ENCODE measurements at regions not wholly inside any gene's neighbourhood (a gene's known extent, or its start where the extent isn't known, plus 50 kb on each side); places are given as distances from the start of the nearest gene placed in this dataset.

DNA sequence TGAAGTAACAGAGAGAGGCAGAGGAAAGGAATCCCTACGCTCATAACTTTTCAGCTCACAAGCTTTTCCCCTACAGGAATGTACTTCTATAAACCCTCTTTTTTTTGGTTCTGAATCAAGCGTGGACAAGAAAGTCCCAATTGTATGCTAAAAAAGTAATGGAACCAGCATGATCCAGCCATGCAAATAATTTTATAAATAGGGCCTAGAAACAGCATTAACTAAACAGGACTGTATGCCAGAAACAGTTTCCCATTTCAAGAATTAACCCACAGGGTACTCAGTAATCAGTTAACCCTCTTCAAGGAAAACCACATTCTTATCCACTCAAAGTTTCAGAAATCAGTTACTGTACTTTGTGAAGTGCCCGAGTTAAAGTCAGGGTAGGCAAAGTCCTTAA lies 87.0 kb upstream of the HMGCLL1 start:
- ChIA-PET POLR2A (no interaction called here), CTCF (no interaction called here)
- Mint-ChIP-seq H3K36me3 (ENCODE audit: low read depth) (no peaks in the 10 kb centered on the region), H3K9me3 (peaks cover 5% of the 10 kb centered on the region), H3K27ac (no peak overlapping the region), H3K4me1 (no peaks in the 10 kb centered on the region), H3K4me3 (no peak overlapping the region), H3K27me3 (no peaks in the 10 kb centered on the region)
- no peak for DNase-seq

DNA sequence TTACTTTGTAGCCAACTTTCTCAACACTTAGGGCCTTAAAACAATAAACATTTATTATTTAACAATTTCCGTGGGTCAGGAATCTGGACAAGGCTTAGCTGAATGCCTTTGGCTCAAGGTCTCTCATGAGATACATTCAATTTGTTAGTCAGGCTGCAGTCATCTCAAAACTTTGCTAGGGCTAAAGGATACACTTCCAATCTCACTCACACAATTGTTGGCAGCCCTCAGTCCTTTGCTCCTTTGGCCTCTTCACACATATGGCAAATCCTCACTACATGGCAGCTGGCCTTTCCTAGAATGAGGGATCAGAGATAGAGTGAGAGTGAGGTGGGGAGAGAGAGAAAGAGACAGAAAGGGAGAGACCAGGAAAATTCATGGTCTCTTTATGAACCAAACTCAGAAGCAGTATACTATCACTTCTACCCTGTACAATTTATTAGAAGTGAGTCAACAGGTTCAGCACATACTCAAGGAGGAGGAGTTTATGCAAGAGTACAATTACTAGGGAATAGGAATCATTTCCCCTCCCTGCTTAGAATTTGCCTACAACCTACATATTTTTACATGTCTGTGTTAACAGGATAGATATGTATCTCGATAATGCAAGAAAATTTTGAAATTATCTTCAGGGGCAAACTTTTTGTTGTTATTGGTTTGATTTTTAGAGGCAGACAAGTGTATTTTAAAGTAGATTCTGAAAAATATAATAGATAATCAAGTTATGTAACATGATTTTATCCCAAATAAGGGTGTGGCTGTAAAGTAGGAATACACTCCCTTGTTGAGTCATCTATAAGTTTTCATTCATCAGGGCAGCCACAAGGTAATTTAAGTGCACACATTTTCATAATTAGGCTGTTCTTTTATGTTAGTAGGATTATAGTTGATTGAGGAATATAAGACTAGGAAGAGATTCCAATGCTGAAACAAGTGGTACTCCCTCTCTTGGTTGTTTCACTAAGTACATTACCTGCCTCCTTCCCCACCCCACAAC lies 85.9 kb upstream of the HMGCLL1 start:
- Mint-ChIP-seq H3K27ac (no peak overlapping the region), H3K9me3 (peaks cover 5% of the 10 kb centered on the region), H3K4me1 (no peaks in the 10 kb centered on the region), H3K36me3 (ENCODE audit: low read depth) (no peaks in the 10 kb centered on the region), H3K27me3 (no peaks in the 10 kb centered on the region), H3K4me3 (no peak overlapping the region)
- CTCF ChIA-PET, result no interaction called here
- POLR2A ChIA-PET, result no interaction called here
- DNase-seq, result no peak

DNA sequence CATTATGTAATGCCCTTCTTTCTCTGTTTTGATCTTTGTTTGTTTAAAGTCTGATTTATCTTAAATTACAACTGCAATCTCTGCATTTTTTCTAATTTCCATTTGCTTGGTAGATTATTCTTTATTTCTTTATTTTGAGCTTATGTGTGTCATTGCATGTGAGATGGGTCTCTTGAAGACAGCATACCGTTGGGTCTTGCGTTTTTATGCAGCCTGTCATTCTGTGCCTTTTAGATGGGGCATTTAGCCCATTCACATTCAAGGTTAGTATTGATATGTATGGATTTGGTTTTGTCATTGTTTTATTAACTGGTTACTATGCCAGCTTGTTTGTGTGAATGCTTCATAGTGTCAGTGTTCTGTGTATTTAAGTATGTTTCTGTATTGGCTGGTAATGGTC lies 84.9 kb upstream of the HMGCLL1 start:
- H3K4me3 Mint-ChIP-seq, result no peak overlapping the region
- ChIA-PET CTCF (no interaction called here), POLR2A (no interaction called here)
- DNase-seq, result no peak
- no peaks in the 10 kb centered on the region for H3K4me1 Mint-ChIP-seq
- no peak overlapping the region for H3K27ac Mint-ChIP-seq
- peaks cover 5% of the 10 kb centered on the region for H3K9me3 Mint-ChIP-seq
- no peaks in the 10 kb centered on the region for H3K36me3 Mint-ChIP-seq (ENCODE audit: low read depth)
- H3K27me3 Mint-ChIP-seq, result no peaks in the 10 kb centered on the region

DNA sequence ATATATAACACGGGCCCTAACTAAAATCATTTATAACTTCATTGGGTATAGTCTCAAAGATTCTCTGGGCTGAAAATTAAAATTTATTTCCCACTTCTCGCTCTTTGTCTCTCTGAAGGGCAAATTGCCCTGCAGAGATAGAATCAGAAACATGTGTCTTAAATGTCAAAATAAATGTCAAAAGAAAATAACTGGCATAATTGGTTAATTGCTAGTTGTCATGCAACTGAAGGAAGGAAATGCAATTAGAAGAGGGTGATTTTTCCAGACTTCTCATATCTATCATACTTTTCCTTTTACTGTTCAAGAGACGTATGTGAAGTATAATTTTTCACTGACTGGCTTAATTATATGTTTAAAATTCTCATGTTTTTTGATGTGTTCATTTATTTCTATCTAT lies 80.3 kb upstream of the HMGCLL1 start:
- ChIA-PET CTCF (no interaction called here), POLR2A (no interaction called here)
- DNase-seq, result no peak
- Mint-ChIP-seq H3K4me1 (no peaks in the 10 kb centered on the region), H3K4me3 (no peak overlapping the region), H3K9me3 (peaks cover 9% of the 10 kb centered on the region), H3K27me3 (no peaks in the 10 kb centered on the region), H3K27ac (no peak overlapping the region), H3K36me3 (ENCODE audit: low read depth) (no peaks in the 10 kb centered on the region)

DNA sequence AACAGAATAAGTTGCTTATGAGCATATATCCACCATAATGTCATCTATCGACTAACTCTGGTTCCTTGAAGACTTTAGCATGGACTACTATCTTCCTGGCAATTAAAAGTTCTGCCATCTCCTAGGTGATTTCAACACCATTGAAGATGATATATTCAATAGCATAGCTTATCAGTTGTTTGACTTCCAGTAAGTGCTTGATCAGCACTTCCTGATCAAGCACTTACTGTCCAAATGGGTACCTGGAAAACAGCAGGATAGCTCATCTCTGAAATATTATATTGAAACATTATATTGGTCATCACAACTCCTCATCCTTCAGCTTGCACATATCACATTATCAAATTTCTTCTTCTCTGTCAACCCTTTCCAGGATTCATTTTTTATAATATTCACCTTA lies 75.5 kb upstream of the HMGCLL1 start:
- no peak for DNase-seq
- Mint-ChIP-seq H3K36me3 (ENCODE audit: low read depth) (no peaks in the 10 kb centered on the region), H3K27me3 (no peaks in the 10 kb centered on the region), H3K4me1 (no peaks in the 10 kb centered on the region), H3K9me3 (peaks cover 7% of the 10 kb centered on the region), H3K27ac (no peak overlapping the region), H3K4me3 (no peak overlapping the region)
- POLR2A ChIA-PET, result no interaction called here
- CTCF ChIA-PET, result no interaction called here

DNA sequence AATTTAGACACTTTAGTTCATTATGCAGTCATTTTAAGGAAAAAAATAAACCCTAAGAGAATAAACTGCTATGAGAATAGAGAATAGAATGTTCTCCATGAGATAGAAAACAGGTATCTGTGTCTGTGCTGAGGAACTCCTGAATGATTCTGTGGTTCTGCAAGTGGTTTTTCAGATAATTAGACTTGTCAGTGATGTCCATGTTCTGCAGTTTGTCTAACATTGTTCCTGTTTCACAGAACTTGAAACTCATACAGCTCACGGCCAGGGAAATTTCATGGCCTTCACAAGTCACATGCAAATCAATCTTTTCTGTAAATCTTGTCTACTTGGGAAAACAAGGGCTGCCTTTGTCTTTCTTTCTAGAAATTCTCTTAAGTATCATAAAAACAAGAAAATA lies 73.4 kb upstream of the HMGCLL1 start:
- Mint-ChIP-seq H3K9me3 (peaks cover 2% of the 10 kb centered on the region), H3K36me3 (ENCODE audit: low read depth) (no peaks in the 10 kb centered on the region), H3K4me1 (no peaks in the 10 kb centered on the region), H3K27me3 (no peaks in the 10 kb centered on the region), H3K27ac (no peak overlapping the region), H3K4me3 (no peak overlapping the region)
- no peak for DNase-seq
- CTCF ChIA-PET, result no interaction called here
- POLR2A ChIA-PET, result no interaction called here

DNA sequence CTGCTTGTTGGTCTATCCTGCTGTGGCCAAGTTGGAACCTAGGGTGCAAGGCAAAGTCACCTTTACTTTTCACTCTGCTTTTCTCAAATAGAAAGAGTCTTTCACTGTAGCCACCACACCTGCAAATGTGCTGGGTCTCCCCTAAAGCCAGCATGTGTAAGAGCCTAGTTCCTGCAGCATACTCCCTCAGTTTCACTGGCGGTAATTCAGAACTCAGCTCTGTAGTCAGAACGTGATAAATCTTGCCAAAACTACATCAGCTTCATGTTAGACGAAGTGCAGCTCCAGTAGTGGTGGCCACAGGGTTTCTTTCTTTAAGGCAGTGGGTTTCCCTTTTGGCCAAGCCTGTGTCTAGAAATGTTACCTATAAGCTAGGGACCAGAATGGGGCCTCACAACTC lies 72.0 kb upstream of the HMGCLL1 start:
- Mint-ChIP-seq H3K4me3 (no peak overlapping the region), H3K9me3 (no peaks in the 10 kb centered on the region), H3K36me3 (ENCODE audit: low read depth) (no peaks in the 10 kb centered on the region), H3K4me1 (no peaks in the 10 kb centered on the region), H3K27ac (no peak overlapping the region), H3K27me3 (no peaks in the 10 kb centered on the region)
- ChIA-PET CTCF (no interaction called here), POLR2A (no interaction called here)
- DNase-seq, result no peak

DNA sequence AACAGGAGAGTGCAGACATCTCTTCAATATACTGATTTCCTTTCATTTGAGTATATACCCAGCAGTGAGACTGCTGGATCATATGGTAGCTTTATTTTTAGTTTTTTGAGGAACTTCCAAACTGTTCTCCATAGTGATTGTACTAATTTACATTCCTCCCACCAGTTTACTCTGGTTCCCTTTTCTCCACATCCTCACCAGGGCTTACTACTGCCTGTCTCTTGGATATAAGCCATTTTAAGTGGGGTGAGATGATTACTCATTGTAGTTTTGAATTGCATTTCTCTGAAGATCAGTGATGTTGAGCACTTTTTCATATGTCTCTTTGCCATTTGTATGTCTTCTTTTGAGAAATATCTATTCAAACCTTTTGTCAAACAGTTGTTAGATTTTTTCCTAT lies 64.9 kb upstream of the HMGCLL1 start:
- Mint-ChIP-seq H3K9me3 (peaks cover 2% of the 10 kb centered on the region), H3K4me1 (no peaks in the 10 kb centered on the region), H3K27ac (no peak overlapping the region), H3K27me3 (no peaks in the 10 kb centered on the region), H3K4me3 (no peak overlapping the region), H3K36me3 (ENCODE audit: low read depth) (no peaks in the 10 kb centered on the region)
- DNase-seq, result no peak
- ChIA-PET CTCF (no interaction called here), POLR2A (no interaction called here)

DNA sequence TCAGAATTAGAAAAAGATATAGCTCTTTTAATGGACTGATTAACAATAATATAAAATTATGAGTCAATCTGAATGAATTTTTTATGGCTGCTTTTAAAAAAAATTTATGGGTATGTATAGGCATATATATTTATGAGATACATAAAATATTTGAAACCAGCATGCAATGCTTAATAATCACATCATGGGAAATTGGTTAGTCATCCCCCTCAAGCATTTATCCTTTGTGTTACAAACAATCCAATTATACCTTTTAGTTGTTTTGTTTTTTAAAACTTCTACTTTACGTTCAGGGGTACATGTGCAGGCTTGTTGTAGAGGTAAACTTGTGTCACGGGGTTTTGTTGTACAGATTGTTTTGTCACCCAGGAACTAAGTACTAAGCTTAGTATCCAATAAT lies 63.4 kb upstream of the HMGCLL1 start:
- CTCF ChIA-PET, result no interaction called here
- POLR2A ChIA-PET, result no interaction called here

DNA sequence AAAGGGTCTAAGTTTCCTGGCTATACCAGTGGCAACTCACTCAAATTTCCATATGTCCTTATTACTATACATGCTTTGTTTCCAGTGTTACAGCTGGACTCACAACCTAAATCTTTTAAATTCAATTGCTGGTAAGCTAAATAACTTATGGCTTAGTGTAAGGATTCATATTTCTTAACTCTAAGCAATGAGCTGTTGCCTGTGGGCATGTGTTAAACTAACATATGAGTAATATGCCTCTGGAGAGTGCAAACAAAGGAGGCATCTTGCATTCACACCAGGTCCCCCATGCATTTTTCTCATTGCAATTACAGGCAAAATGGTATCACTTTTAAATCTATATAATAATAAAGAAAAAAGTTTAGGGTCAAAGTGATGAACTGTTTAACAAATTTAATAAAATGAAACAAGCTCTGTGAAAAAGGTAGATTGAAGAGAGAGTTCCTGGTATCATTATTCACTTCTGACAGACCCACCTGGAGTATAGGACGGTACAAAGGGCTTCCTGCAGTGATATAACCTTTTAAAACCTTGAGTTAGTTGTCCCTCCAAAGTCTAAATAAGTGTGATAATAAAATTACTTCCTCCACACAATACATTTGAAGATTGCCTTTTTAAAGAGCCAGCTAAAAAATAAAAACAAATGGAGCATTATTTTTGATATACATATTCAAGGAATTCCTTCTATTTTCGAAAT lies 57.6 kb upstream of the HMGCLL1 start:
- no peak overlapping the region for H3K4me3 Mint-ChIP-seq
- DNase-seq, result no peak
- no peak overlapping the region for H3K27ac Mint-ChIP-seq
- POLR2A ChIA-PET, result no interaction called here
- no peaks in the 10 kb centered on the region for H3K9me3 Mint-ChIP-seq
- H3K4me1 Mint-ChIP-seq, result no peaks in the 10 kb centered on the region
- CTCF ChIA-PET, result no interaction called here
- H3K27me3 Mint-ChIP-seq, result no peaks in the 10 kb centered on the region
- H3K36me3 Mint-ChIP-seq (ENCODE audit: low read depth), result no peaks in the 10 kb centered on the region

More for the DNA sequence above, 63.4 kb upstream of the HMGCLL1 start:
- H3K36me3 Mint-ChIP-seq (ENCODE audit: low read depth), result no peaks in the 10 kb centered on the region
- peaks cover 2% of the 10 kb centered on the region for H3K9me3 Mint-ChIP-seq
- no peaks in the 10 kb centered on the region for H3K4me1 Mint-ChIP-seq
- no peak overlapping the region for H3K4me3 Mint-ChIP-seq
- DNase-seq, result no peak
- H3K27me3 Mint-ChIP-seq, result no peaks in the 10 kb centered on the region
- no peak overlapping the region for H3K27ac Mint-ChIP-seq

DNA sequence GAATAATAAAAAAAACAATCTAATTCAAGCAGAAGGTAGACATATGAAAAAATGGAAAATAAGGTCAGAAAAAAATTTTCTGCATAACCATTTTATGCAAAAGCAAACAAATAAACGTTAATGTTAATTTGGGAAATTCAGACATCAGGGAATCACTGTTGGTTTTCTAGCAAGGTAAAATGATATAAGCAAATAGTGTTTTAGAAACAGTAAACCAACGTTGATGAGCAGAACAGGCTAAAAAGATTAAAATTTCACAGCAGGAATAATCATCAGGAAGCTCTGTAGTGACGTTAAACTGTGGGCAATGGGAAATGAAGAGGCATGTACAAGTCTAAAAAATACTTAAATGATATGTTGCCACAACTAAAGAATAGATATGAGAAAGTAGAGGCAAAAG lies 54.5 kb upstream of the HMGCLL1 start:
- no peaks in the 10 kb centered on the region for H3K36me3 Mint-ChIP-seq (ENCODE audit: low read depth)
- H3K9me3 Mint-ChIP-seq, result no peaks in the 10 kb centered on the region
- ChIA-PET POLR2A (no interaction called here), CTCF (no interaction called here)
- H3K27ac Mint-ChIP-seq, result no peak overlapping the region
- H3K4me3 Mint-ChIP-seq, result no peak overlapping the region
- no peaks in the 10 kb centered on the region for H3K4me1 Mint-ChIP-seq
- DNase-seq, result no peak
- H3K27me3 Mint-ChIP-seq, result no peaks in the 10 kb centered on the region

DNA sequence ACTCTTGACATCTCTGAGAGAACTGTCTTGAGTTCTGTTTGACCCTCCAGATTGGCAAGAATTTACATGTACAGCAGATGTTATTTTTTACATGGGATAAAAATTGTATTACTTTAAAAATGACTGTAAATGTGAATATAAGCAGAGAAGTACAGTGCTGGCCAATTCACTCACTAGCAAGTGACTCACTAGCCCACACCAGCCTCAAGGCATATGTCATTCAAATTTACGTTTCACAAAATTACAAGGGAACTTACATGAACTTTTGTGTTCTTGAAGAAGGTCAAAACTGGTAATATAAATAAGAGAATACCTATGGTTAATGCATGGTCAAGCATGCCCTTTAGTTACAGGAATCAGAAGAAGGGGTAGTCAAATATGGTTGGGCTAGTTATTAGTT lies 54.0 kb upstream of the HMGCLL1 start:
- no peaks in the 10 kb centered on the region for H3K36me3 Mint-ChIP-seq (ENCODE audit: low read depth)
- H3K9me3 Mint-ChIP-seq, result no peaks in the 10 kb centered on the region
- ChIA-PET CTCF (no interaction called here), POLR2A (no interaction called here)
- DNase-seq, result no peak
- no peaks in the 10 kb centered on the region for H3K27me3 Mint-ChIP-seq
- H3K4me1 Mint-ChIP-seq, result no peaks in the 10 kb centered on the region
- H3K4me3 Mint-ChIP-seq, result no peak overlapping the region
- no peak overlapping the region for H3K27ac Mint-ChIP-seq

All from activated CD4-positive, alpha-beta T cell treated with anti-CD3 and anti-CD28 coated beads, Interleukin-2, amount 10 ng/mL, durations not matched to agents 7 days and 5 days (primary cell).